Liver (tissue), 3 donors: ENCODE measurements at regions not wholly inside any gene's neighbourhood (a gene's known extent, or its start where the extent isn't known, plus 50 kb on each side); places are given as distances from the start of the nearest gene placed in this dataset.

ENCODE experiments used
- CTCF ChIP-seq: fragments of 150-350 bp; IDR thresholded peaks from 2 replicates; pipeline ENCODE4 v1.5.1; 2017; ENCODE audit warnings: improper control_type of control experiment, low read depth, low read length; ENCODE audit not compliant: missing input control
- EGR1 ChIP-seq, 2 donors: IDR thresholded peaks; 2 replicates each; pipeline ENCODE4 v1.6.1; 2016 to 2018; ENCODE audit warnings: antibody characterized with exemption in 2 of 2, low read depth in 2 of 2
- FOXA1 ChIP-seq: IDR thresholded peaks from 2 replicates; pipeline ENCODE4 v1.6.1; 2016; ENCODE audit warnings: antibody characterized with exemption
- GABPA ChIP-seq, 2 donors: IDR thresholded peaks in 1 of 2; conservative IDR thresholded peaks in 1 of 2; 2 replicates each; pipeline ENCODE4 v1.6.1; 2016; ENCODE audit warnings: antibody characterized with exemption in 2 of 2, mild to moderate bottlenecking in 1 of 2, moderate library complexity in 1 of 2
- HNF4A ChIP-seq, 2 donors: conservative IDR thresholded peaks; 2 replicates each; pipeline ENCODE4 v1.6.1; 2016; ENCODE audit warnings: antibody characterized with exemption in 2 of 2, mild to moderate bottlenecking in 2 of 2
- JUND ChIP-seq, 2 donors: IDR thresholded peaks; 2 replicates each; pipeline ENCODE4 v1.6.1; 2016; ENCODE audit warnings: antibody characterized with exemption in 2 of 2
- MAX ChIP-seq: IDR thresholded peaks from 2 replicates; pipeline ENCODE4 v1.6.1; 2016; ENCODE audit warnings: antibody characterized with exemption
- RAD21 ChIP-seq, 2 donors: IDR thresholded peaks; 2 replicates each; pipeline ENCODE4 v1.6.1; 2016; ENCODE audit warnings: antibody characterized with exemption in 2 of 2, mild to moderate bottlenecking in 2 of 2
- REST ChIP-seq: IDR thresholded peaks from 2 replicates; pipeline ENCODE4 v1.6.1; 2016; ENCODE audit warnings: antibody characterized with exemption, mild to moderate bottlenecking
- RXRA ChIP-seq, 2 donors: IDR thresholded peaks; 2 replicates each; pipeline ENCODE4 v1.6.1; 2017 to 2018; ENCODE audit warnings: antibody characterized with exemption in 2 of 2, mild to moderate bottlenecking in 1 of 2
- SP1 ChIP-seq: IDR thresholded peaks from 2 replicates; pipeline ENCODE4 v1.6.1; 2018; ENCODE audit warnings: antibody characterized with exemption, mild to moderate bottlenecking
- TAF1 ChIP-seq: conservative IDR thresholded peaks from 2 replicates; pipeline ENCODE4 v1.6.1; 2016; ENCODE audit warnings: antibody characterized with exemption, mild to moderate bottlenecking
- YY1 ChIP-seq: IDR thresholded peaks from 2 replicates; pipeline ENCODE4 v1.6.1; 2016; ENCODE audit warnings: antibody characterized with exemption, mild to moderate bottlenecking
- ZBTB33 ChIP-seq: IDR thresholded peaks from 2 replicates; pipeline ENCODE4 v1.6.1; 2016; ENCODE audit warnings: antibody characterized with exemption
- donor health status: healthy.
- donor health status: healthy.

- TF ChIP-seq CTCF (no peak), JUND (IDR thresholded peaks at IDR 0.05) (no peak), EGR1 (IDR thresholded peaks at IDR 0.05; ENCODE audit: low read depth in 2 of 2) (no peak), FOXA1 (no peak), REST (no peak), YY1 (no peak), TAF1 (no peak), GABPA (IDR thresholded peaks at IDR 0.05 in 1 of 2, conservative IDR thresholded peaks at IDR 0.05 in 1 of 2) (no peak), RAD21 (IDR thresholded peaks at IDR 0.05) (no peak), MAX (no peak), SP1 (no peak), HNF4A (conservative IDR thresholded peaks at IDR 0.05) (no peak), RXRA (IDR thresholded peaks at IDR 0.05) (no peak), ZBTB33 (no peak)
These were observed 108.6 kb downstream of the MEX3B start for GRCh38 chr15:81937189-81937588.
